Ishikawa (cell line): ENCODE measurements at regions not wholly inside any gene's neighbourhood (a gene's known extent, or its start where the extent isn't known, plus 50 kb on each side); places are given as distances from the start of the nearest gene placed in this dataset.

Source experiments
- CEBPB ChIP-seq: IDR thresholded peaks from 2 replicates; pipeline ENCODE4 v1.6.1; 2012
- CREB1 ChIP-seq: IDR thresholded peaks from 2 replicates; pipeline ENCODE4 v1.6.1; 2012; ENCODE audit warnings: low read depth
- EGR1 ChIP-seq: IDR thresholded peaks from 2 replicates; pipeline ENCODE4 v1.6.1; 2012
- EP300 ChIP-seq: IDR thresholded peaks from 2 replicates; pipeline ENCODE4 v1.6.1; 2012; ENCODE audit warnings: borderline replicate concordance
- FOXM1 ChIP-seq: IDR thresholded peaks from 2 replicates; pipeline ENCODE4 v1.6.1; 2012; ENCODE audit warnings: low read depth, borderline replicate concordance
- NFIC ChIP-seq: IDR thresholded peaks from 2 replicates; pipeline ENCODE4 v1.6.1; 2012
- RAD21 ChIP-seq: IDR thresholded peaks from 2 replicates; pipeline ENCODE4 v1.6.1; 2012; ENCODE audit warnings: low read depth
- REST ChIP-seq: IDR thresholded peaks from 2 replicates; pipeline ENCODE4 v1.6.1; 2012; ENCODE audit warnings: low read depth, mild to moderate bottlenecking
- TAF1 ChIP-seq: IDR thresholded peaks from 2 replicates; pipeline ENCODE4 v1.6.1; 2012; ENCODE audit warnings: low read depth, mild to moderate bottlenecking
- TCF12 ChIP-seq: IDR thresholded peaks from 2 replicates; pipeline ENCODE4 v1.6.1; 2012; ENCODE audit warnings: low read depth
- TEAD4 ChIP-seq: IDR thresholded peaks from 2 replicates; pipeline ENCODE4 v1.6.1; 2012
- YY1 ChIP-seq: IDR thresholded peaks from 2 replicates; pipeline ENCODE4 v1.6.1; 2012; ENCODE audit warnings: low read depth
- ZBTB7A ChIP-seq: IDR thresholded peaks from 2 replicates; pipeline ENCODE4 v1.6.1; 2012; ENCODE audit warnings: low read depth
- TF ChIP-seq, protein P1 (sequence below): IDR thresholded peaks from 2 replicates; pipeline ENCODE4 v1.6.1; 2012
- TF ChIP-seq, protein P2 (sequence below): IDR thresholded peaks from 2 replicates; pipeline ENCODE4 v1.6.1; 2012

GRCh38 chr12:131442337-131442918 is 268.5 kb upstream of the SFSWAP start:
- TF ChIP-seq NFIC (no peak), FOXM1 (no peak), EGR1 (no peak), RAD21 (no peak), CEBPB (no peak), EP300 (no peak), REST (no peak), TAF1 (no peak), YY1 (no peak), ZBTB7A (no peak), TEAD4 (no peak), TCF12 (no peak), CREB1 (no peak)
- TF ChIP-seq, protein P1, sequence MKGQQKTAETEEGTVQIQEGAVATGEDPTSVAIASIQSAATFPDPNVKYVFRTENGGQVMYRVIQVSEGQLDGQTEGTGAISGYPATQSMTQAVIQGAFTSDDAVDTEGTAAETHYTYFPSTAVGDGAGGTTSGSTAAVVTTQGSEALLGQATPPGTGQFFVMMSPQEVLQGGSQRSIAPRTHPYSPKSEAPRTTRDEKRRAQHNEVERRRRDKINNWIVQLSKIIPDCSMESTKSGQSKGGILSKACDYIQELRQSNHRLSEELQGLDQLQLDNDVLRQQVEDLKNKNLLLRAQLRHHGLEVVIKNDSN = no peak
- TF ChIP-seq, protein P2, sequence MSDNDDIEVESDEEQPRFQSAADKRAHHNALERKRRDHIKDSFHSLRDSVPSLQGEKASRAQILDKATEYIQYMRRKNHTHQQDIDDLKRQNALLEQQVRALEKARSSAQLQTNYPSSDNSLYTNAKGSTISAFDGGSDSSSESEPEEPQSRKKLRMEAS = no peak

GRCh38 chr12:131443019-131444000 is 267.6 kb upstream of the SFSWAP start:
- TF ChIP-seq TEAD4 (no peak), EGR1 (no peak), FOXM1 (no peak)

DNA sequence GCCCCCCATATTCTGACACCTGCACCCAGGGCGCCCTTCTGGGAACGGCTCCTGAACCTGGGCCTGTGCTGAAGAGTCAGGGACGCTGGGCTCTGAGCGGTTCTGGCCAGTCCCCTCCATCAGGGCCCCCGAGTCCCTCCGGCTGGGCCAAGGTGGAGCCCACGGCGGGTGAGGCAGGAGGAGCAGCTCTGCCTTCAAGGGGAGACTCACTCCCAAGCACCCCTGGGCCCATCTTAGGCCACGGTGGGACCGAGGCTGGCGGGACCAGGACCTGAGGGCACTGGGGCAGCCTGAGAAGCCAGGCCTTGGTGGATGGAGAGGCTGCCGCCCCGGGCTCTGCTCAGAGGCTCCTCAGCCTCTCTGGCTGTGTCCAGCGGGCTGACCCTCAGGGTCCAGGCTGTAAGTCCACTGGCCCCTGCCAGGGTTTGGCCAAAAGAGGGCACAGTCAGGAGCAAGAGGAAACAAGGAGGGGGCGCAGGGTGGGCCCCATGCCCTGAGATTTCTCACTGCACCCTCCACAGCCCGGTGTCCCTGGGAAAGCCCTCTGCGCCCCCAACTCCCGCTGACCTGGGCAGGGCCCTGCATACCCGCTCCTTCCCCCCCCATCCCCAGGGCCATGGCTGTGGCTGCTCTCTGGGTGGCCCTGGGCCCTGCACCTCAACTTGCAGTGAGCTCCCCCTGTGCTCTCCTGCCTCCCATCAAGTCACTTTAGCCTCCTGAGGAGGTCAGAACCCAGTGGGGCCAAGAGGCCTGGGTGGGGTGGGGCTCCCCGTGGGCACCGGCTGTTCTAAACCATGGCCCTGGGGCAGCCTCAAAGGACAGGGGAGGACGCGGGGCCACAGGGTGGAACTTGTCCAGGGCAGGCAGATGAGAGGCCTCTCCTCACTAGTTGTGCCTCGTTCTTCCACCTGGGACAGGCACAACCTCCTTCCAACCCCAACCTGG is 266.4 kb upstream of the SFSWAP start:
- TF ChIP-seq YY1 = no peak
- no peak for TF ChIP-seq EP300
- no peak for TF ChIP-seq REST
- TF ChIP-seq RAD21 = no peak
- TF ChIP-seq, protein P1 = no peak

DNA sequence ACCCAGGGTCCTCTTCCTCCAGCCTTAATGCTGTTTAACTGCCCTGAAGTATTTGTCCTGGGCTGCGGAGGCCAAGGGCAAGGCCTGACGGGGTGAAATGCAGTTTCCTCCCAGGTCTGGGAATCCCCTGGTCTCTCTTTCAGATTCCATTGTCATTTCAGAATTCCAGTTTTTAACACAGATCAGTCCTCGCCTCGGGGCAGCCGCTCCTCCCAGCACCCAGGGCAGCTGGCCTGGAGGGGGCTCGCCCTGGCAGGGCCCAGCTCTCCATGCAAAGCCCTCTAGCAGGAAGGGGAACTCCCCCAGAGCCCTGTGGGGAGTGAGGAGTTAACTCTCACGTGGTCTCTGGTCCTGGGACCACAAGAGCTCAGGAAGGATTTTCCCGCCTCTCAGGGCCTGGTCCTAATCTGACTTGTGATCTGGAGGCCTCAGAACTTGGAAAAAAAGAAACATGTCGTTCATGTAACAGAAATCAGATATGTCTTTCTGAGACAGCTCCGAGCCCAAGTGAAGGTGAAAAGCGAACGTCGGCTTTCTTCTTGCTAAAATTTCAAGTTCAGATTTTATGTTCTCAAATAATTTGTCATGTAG is 265.6 kb upstream of the SFSWAP start:
- no peak for TF ChIP-seq RAD21
- TF ChIP-seq YY1 = no peak
- TF ChIP-seq CREB1 = no peak
- TF ChIP-seq, protein P1 = no peak
- no peak for TF ChIP-seq EGR1
- no peak for TF ChIP-seq REST
- TF ChIP-seq TAF1 = no peak
- no peak for TF ChIP-seq CEBPB
- no peak for TF ChIP-seq ZBTB7A
- TF ChIP-seq FOXM1 = no peak
- TF ChIP-seq NFIC = no peak
- TF ChIP-seq EP300 = no peak
- no peak for TF ChIP-seq TCF12
- TF ChIP-seq, protein P2 = no peak
- no peak for TF ChIP-seq TEAD4
